DOHH2 (cell line): ENCODE measurements at regions not wholly inside any gene's neighbourhood (a gene's known extent, or its start where the extent isn't known, plus 50 kb on each side); places are given as distances from the start of the nearest gene placed in this dataset.

Experiments used
- EZH2phosphoT487 ChIP-seq: fragments of 200-600 bp; sonication (generic); IDR thresholded peaks from 2 replicates; pipeline ENCODE4 v1.6.1; 2017; ENCODE audit warnings: borderline replicate concordance, mild to moderate bottlenecking, antibody characterized with exemption, low read length, moderate library complexity, mixed read lengths
- TF ChIP-seq, protein P1 (sequence below): fragments of 200-600 bp; sonication (generic); IDR thresholded peaks from one replicate; pipeline ENCODE4 v1.5.1; 2014; ENCODE audit warnings: antibody characterized with exemption, mild to moderate bottlenecking, low read depth, low read length; ENCODE audit not compliant: poor library complexity, severe bottlenecking

DNA sequence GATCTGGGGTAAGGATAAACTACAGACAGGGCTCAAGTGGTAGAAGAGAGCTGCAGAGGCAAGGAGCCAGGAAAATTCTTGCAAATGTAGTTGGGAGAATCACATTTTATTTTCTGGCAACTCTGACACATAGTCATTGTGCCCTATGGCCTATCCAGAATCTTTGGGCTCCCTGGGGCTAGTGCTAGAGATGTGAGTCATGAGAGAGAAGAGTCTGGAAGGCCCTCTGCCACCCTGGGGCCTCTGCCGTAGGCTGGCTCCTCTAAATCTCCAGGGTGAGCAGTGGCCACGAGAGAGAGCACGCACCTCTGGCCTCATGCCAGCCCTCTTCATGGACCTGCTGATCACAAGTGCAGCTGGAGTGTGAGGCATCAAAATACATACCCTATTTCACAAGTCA lies 74.3 kb upstream of the SSBP2 start:
- TF ChIP-seq, protein P1, sequence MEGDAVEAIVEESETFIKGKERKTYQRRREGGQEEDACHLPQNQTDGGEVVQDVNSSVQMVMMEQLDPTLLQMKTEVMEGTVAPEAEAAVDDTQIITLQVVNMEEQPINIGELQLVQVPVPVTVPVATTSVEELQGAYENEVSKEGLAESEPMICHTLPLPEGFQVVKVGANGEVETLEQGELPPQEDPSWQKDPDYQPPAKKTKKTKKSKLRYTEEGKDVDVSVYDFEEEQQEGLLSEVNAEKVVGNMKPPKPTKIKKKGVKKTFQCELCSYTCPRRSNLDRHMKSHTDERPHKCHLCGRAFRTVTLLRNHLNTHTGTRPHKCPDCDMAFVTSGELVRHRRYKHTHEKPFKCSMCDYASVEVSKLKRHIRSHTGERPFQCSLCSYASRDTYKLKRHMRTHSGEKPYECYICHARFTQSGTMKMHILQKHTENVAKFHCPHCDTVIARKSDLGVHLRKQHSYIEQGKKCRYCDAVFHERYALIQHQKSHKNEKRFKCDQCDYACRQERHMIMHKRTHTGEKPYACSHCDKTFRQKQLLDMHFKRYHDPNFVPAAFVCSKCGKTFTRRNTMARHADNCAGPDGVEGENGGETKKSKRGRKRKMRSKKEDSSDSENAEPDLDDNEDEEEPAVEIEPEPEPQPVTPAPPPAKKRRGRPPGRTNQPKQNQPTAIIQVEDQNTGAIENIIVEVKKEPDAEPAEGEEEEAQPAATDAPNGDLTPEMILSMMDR, result no peak
- no peak for TF ChIP-seq EZH2phosphoT487
